ENCODE measurements at regions not wholly inside any gene's neighbourhood (a gene's known extent, or its start where the extent isn't known, plus 50 kb on each side); places are given as distances from the start of the nearest gene placed in this dataset.

DNA sequence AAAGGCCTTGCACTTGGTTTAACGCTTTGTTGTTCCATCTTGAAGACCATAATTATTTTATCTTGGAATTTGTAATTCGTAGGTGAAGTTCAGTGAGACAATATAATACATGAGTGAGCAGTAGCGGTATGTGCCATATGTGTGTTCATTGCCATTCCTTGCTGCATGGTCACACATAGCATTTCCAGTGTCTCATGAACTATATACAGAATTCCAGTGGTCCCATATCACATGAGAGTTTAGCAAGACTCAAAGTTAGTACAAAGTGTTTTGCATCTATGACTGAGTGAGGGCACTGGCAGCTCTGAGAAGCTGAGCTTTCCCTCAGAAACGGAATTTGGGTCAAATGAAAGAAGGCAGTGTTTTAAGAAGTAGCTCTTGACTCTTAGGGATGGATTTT is 359.8 kb downstream of the FOXG1 start:
- no peaks in the 10 kb centered on the region for H3K4me1 ChIP-seq (ENCODE audit: insufficient read depth, low read length)
- H3K56ac ChIP-seq (ENCODE audit: insufficient read length, low read depth, low read length) = no peak overlapping the region
- Mint-ChIP-seq H3K4me3 (no peak overlapping the region), H3K4me1 (no peaks in the 10 kb centered on the region), H3K27ac (no peak overlapping the region), H3K36me3 (ENCODE audit: insufficient read depth in 1 of 3, low read depth in 3 of 3) (peaks cover 0 to 21% (median 0%) of the 10 kb centered on the region in 3 experiments; a peak in 2 of 7 replicates), H3K9me3 (peaks cover 0 to 3% of the 10 kb centered on the region in 2 experiments; a peak in 1 of 5 replicates), H3K27me3 (ENCODE audit: low read depth) (peaks cover 1% of the 10 kb centered on the region; the same call in 1 of the 2 replicates)
- H4K20me1 ChIP-seq (ENCODE audit: control insufficient read depth, insufficient read depth, insufficient read length) = no peaks in the 10 kb centered on the region
- H4K8ac ChIP-seq (replicated peaks; ENCODE audit: insufficient read length, low read depth, low read length) = no peak overlapping the region
- H3K9me3 ChIP-seq (ENCODE audit: control insufficient read depth, low read depth, low read length) = no peaks in the 10 kb centered on the region
- no peaks in the 10 kb centered on the region for H3K79me2 ChIP-seq (ENCODE audit: insufficient read depth, low read length)
- H3K4ac ChIP-seq (ENCODE audit: low read depth, low read length) = no peak overlapping the region
- no peak overlapping the region for H2BK5ac ChIP-seq (ENCODE audit: insufficient read length, low read length)
- H2AK5ac ChIP-seq (ENCODE audit: insufficient read length, low read length) = no peak overlapping the region
- H3K4me2 ChIP-seq (ENCODE audit: insufficient read depth, insufficient read length, low read length) = no peak overlapping the region
- WGBS (ENCODE audit: extremely low coverage, insufficient read length, low lambda C conversion rate) = no CpG with 5 or more reads among the region's 4 CpGs
- H2BK20ac ChIP-seq (ENCODE audit: low read depth, low read length, poor library complexity, severe bottlenecking) = no peak overlapping the region
- H3K23ac ChIP-seq (ENCODE audit: insufficient read length, low read depth, low read length) = no peak overlapping the region
- no peak overlapping the region for H2BK15ac ChIP-seq (ENCODE audit: low read depth, low read length)
- no peaks in the 10 kb centered on the region for H3K23me2 ChIP-seq (ENCODE audit: insufficient read length, low read depth, low read length, poor library complexity, severe bottlenecking)
- no peaks in the 10 kb centered on the region for H3K27me3 ChIP-seq (ENCODE audit: insufficient read depth, low read length)
- no peak overlapping the region for H3T11ph ChIP-seq (ENCODE audit: low read length)
- no peak overlapping the region for H2AFZ ChIP-seq (ENCODE audit: low read length)
- H3K14ac ChIP-seq (ENCODE audit: insufficient read depth, low read length) = no peak overlapping the region
- H2BK12ac ChIP-seq (ENCODE audit: insufficient read length, low read depth, low read length) = no peak overlapping the region
- no peak overlapping the region for H3K9ac ChIP-seq (ENCODE audit: extremely low read depth, insufficient read length, low read length)
- no peaks in the 10 kb centered on the region for H3K79me1 ChIP-seq (ENCODE audit: insufficient read depth, low read depth, low read length, poor library complexity, severe bottlenecking)
- H3K27ac ChIP-seq (ENCODE audit: insufficient read length, low read depth, low read length) = no peak overlapping the region
- TF ChIP-seq, protein P1, sequence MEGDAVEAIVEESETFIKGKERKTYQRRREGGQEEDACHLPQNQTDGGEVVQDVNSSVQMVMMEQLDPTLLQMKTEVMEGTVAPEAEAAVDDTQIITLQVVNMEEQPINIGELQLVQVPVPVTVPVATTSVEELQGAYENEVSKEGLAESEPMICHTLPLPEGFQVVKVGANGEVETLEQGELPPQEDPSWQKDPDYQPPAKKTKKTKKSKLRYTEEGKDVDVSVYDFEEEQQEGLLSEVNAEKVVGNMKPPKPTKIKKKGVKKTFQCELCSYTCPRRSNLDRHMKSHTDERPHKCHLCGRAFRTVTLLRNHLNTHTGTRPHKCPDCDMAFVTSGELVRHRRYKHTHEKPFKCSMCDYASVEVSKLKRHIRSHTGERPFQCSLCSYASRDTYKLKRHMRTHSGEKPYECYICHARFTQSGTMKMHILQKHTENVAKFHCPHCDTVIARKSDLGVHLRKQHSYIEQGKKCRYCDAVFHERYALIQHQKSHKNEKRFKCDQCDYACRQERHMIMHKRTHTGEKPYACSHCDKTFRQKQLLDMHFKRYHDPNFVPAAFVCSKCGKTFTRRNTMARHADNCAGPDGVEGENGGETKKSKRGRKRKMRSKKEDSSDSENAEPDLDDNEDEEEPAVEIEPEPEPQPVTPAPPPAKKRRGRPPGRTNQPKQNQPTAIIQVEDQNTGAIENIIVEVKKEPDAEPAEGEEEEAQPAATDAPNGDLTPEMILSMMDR (conservative IDR thresholded peaks at IDR 0.05) = no peak
- no peak for DNase-seq
- H4K5ac ChIP-seq (ENCODE audit: insufficient read length, low read depth, low read length) = no peak overlapping the region
- H4K91ac ChIP-seq (ENCODE audit: insufficient read length, low read depth, low read length) = no peak overlapping the region
- no peak overlapping the region for H2BK120ac ChIP-seq (ENCODE audit: low read depth, low read length, poor library complexity, severe bottlenecking)
- no peak overlapping the region for H3K18ac ChIP-seq (ENCODE audit: insufficient read length, low read depth, low read length)

All from H9 (cell line).